Kidney epithelial cell (primary cell): ENCODE measurements at regions not wholly inside any gene's neighbourhood (a gene's known extent, or its start where the extent isn't known, plus 50 kb on each side); places are given as distances from the start of the nearest gene placed in this dataset.

Experiments
- DNase-seq: peaks from one replicate; pipeline ENCODE4 v3.0.0-alpha.2; 2010; ENCODE audit warnings: low read depth
- H3K27me3 ChIP-seq: 2 replicates; pipeline ENCODE4 v1.6.0; 2011; ENCODE audit warnings: low read length; ENCODE audit not compliant: control insufficient read depth, insufficient read depth
- H3K36me3 ChIP-seq: 2 replicates; pipeline ENCODE4 v1.5.1; 2011; ENCODE audit warnings: low read length; ENCODE audit not compliant: control insufficient read depth, insufficient read depth
- H3K4me3 ChIP-seq: 2 replicates; pipeline ENCODE4 v1.5.1; 2011; ENCODE audit warnings: low read depth, mild to moderate bottlenecking, control low read depth, low read length
- TF ChIP-seq, protein P1 (sequence below): IDR thresholded peaks from 2 replicates; pipeline ENCODE4 v1.5.1; 2011; ENCODE audit warnings: mild to moderate bottlenecking, moderate library complexity, low read length, control low read depth, inconsistent platforms; ENCODE audit not compliant: insufficient read depth, poor library complexity, severe bottlenecking

DNA sequence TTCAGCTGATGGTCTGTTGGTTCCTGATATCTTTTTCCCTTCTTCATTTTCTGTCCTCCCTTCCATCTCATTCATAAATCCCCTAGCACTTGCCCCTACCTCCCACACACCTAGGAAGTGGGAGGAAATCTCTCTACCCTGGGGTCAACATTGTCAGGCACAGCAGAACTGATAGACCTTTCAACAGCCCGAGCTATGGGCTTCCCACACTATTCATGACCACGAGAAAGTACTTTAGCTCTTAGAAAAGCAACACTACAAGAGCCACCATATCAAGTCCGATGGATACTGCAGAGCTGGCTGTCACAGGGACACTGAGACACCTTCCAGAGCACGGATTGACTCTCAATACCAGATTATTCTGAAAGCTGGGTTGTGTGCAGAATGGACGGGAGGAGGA, 180.6 kb upstream of the NEBL start:
- TF ChIP-seq, protein P1, sequence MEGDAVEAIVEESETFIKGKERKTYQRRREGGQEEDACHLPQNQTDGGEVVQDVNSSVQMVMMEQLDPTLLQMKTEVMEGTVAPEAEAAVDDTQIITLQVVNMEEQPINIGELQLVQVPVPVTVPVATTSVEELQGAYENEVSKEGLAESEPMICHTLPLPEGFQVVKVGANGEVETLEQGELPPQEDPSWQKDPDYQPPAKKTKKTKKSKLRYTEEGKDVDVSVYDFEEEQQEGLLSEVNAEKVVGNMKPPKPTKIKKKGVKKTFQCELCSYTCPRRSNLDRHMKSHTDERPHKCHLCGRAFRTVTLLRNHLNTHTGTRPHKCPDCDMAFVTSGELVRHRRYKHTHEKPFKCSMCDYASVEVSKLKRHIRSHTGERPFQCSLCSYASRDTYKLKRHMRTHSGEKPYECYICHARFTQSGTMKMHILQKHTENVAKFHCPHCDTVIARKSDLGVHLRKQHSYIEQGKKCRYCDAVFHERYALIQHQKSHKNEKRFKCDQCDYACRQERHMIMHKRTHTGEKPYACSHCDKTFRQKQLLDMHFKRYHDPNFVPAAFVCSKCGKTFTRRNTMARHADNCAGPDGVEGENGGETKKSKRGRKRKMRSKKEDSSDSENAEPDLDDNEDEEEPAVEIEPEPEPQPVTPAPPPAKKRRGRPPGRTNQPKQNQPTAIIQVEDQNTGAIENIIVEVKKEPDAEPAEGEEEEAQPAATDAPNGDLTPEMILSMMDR, result no peak
- no peak for DNase-seq
- H3K4me3 ChIP-seq, result no peak overlapping the region
- no peaks in the 10 kb centered on the region for H3K27me3 ChIP-seq
- no peaks in the 10 kb centered on the region for H3K36me3 ChIP-seq

DNA sequence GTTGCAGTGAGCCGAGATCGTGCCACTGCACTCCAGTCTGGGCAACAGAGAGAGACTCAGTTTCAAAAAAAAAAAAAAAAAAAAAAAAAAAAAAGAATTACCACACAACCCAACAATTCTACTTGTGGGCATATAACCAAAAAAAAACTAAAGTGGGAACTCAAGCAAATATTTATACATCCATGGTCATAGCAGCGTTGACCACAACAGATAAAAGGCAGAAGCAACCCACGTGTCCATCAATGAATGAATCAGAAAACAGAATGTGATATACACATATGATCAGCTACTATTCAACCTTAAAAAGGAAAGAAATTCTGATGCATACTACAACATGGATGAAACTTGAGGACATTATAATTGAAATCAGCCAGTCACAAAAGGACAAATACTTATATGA, 179.3 kb upstream of the NEBL start:
- Histone ChIP-seq H3K36me3 (no peaks in the 10 kb centered on the region), H3K4me3 (no peak overlapping the region), H3K27me3 (no peaks in the 10 kb centered on the region)
- no peak for DNase-seq
- TF ChIP-seq, protein P1, result no peak

DNA sequence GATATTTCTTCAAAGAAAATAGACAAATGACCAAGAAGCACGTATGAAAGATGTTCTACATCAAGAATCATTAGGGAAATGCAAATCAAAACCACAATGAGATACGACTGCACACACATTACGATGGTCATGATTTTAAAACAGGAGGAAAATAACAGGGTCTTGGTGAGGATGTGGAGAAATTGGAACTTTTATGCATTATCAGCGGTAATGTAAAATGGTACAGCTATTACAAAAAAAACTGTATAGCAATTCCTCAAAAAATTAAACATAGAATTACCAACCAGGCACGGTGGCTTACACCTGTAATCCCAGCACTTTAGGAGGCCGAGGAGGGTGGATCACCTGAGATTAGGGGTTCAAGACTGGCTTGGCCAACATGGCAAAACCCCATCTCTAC, 178.8 kb upstream of the NEBL start:
- Histone ChIP-seq H3K27me3 (no peaks in the 10 kb centered on the region), H3K4me3 (no peak overlapping the region), H3K36me3 (no peaks in the 10 kb centered on the region)
- no peak for DNase-seq
- TF ChIP-seq, protein P1, result no peak

DNA sequence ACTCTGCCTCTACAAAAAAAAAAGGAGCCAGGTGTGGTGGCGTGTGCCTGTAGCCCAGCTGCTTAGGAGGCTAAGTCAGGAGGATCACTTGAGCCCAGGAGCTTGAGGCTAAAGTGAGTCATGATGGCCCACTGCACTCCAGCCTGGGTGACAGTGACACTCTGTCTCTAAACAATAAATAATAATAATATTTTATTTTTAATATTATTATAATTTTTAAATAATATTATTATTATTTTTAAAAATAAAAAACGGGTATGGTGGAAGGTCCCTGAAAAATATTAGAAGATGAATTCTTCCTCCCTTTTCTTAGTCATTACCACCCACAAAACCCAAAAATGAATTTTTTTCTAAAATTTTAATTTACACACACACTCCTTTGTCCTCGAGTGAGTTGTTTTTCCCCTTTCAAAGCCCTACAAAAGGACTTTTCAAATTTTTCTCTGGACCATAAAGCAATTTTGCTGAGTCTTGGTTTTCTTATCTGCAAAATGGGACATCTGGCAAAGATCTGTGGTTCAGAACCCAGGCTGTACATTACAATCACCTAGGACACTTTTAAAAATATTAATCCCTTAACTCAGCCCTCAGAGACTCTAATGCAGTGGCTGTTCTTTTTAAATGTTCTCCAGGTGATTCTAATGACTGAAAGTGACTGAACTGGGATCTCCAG, 174.0 kb upstream of the NEBL start:
- TF ChIP-seq, protein P1, result no peak
- no peaks in the 10 kb centered on the region for H3K27me3 ChIP-seq
- DNase-seq, result no peak
- H3K36me3 ChIP-seq, result no peaks in the 10 kb centered on the region
- no peak overlapping the region for H3K4me3 ChIP-seq

DNA sequence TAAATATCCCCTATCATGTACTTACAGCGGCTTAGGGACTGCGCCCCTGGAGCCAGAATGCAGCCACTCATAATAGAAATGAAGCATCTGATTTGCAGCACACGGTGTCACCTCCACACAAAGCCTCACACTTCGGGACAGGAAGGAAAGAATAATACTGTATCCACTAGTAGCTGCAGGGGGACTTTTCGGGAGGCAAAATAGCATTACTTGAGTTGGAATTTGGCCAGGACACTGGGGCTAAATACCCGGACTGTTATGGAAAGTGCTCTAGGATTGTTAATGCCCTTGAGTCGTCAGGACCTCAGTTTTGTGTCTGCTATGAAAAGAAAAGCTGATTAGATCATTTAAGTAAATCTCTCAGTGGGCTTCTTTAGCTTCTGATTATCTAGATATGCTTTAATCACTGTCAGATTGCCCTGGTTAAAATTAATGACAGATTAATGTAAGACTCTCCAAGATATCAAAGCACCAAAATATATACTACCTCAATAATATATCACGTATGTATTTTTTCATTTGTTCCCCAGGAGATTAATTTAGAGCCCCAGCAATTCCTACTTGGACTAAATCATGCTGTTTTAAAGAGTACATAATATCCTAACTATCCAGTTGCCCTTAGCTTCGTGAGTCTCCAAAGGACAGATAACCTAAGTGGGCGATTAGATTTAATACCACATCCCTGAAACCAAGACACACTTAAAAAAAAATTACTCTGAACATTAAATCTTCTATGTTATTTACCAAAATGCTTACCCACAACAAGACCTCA, 173.0 kb upstream of the NEBL start:
- H3K36me3 ChIP-seq, result no peaks in the 10 kb centered on the region
- no peak overlapping the region for H3K4me3 ChIP-seq
- no peaks in the 10 kb centered on the region for H3K27me3 ChIP-seq
- TF ChIP-seq, protein P1, result no peak
- DNase-seq, result no peak
